ENCODE measurements at regions not wholly inside any gene's neighbourhood (a gene's known extent, or its start where the extent isn't known, plus 50 kb on each side); places are given as distances from the start of the nearest gene placed in this dataset.

GRCh38 chr12:63292471-63293221 is 141.6 kb upstream of the AVPR1A start:
- Histone ChIP-seq H3K27ac (no peak overlapping the region), H3K4me3 (no peak overlapping the region), H3K9me3 (no peaks in the 10 kb centered on the region), H3K27me3 (no peaks in the 10 kb centered on the region), H3K4me1 (ENCODE audit: insufficient read depth) (no peaks in the 10 kb centered on the region), H3K36me3 (no peaks in the 10 kb centered on the region)
- no peak for TF ChIP-seq CTCF (IDR thresholded peaks at IDR 0.05)
- TF ChIP-seq POLR2A (IDR thresholded peaks at IDR 0.05), result no peak
- TF ChIP-seq EP300 (IDR thresholded peaks at IDR 0.05), result no peak
- no peak for DNase-seq
- intact Hi-C loops (cut with DNase I), result no loop called here
- WGBS, 3 donors, result 60 to 69% (median 66%) methylated on average over 2 of the region's 2 CpGs

DNA sequence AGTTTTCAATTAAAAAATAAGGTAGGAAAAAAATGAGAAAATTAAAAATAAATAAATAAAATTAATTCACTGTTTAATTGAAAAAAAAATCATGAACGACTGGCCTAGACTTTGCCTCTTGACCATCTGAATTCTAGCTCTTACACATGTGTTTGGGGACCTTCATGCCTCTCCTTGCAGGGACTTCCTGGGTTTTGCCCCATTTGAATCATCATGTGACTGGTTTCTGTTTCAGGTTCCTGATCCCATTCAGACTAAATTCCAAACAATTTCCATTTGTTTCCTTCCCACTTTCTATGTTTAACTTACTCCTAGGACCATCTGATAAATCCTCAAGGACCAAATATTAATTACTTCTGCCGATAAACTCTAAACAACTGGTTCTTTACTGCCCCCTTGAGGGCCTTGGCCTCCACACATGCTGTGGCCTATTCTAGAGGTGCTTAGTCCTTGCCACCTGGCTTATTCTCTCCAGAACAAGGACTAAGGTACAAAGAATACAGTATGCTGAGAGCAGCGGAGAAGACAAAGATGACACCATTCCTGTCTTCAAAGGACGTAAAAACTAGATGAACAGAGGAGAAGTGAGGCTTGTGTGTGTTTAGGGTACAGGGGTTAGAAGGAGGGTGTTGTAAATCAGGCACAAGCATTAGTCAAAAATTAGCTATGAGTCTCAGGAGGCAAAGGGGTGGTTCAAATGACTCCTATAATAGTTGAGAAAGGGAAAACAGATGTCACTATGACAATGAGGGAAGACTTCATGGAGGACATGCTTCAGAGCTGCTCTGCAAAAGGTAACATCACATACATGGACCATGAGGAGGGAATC is 125.8 kb upstream of the AVPR1A start:
- 28 to 31% (median 30%) methylated on average over 4 of the region's 4 CpGs for WGBS, 3 donors
- Histone ChIP-seq H3K27me3 (no peaks in the 10 kb centered on the region), H3K9me3 (no peaks in the 10 kb centered on the region), H3K4me3 (no peak overlapping the region), H3K27ac (no peak overlapping the region), H3K4me1 (ENCODE audit: insufficient read depth) (no peaks in the 10 kb centered on the region), H3K36me3 (no peaks in the 10 kb centered on the region)
- no peak for DNase-seq
- TF ChIP-seq POLR2A (IDR thresholded peaks at IDR 0.05) (no peak), EP300 (IDR thresholded peaks at IDR 0.05) (no peak), CTCF (IDR thresholded peaks at IDR 0.05) (no peak)
- intact Hi-C loops (cut with DNase I), result no loop called here

DNA sequence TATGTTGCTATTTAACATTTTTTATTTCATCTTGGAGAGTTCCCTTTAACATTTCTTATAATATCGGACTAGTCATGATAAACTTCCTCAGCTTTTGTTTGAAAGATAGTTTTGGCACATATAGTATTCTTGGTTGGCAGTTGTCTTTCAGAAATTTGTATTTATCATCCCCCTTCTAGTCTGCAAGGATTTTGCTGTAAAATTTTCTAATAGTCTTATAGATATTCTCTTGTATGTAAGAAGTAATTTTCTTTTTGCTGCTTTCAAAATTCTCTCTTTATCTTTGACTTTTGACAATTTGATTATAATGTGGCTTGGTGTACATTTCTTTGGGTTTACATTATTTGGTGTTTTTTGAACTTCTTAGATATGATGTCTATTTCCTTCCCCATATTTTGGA is 116.0 kb upstream of the AVPR1A start:
- 82 to 92% (median 90%) methylated on average over 1 of the region's 1 CpG for WGBS, 3 donors
- Histone ChIP-seq H3K27ac (no peak overlapping the region), H3K4me1 (ENCODE audit: insufficient read depth) (no peaks in the 10 kb centered on the region), H3K9me3 (no peaks in the 10 kb centered on the region), H3K4me3 (no peak overlapping the region), H3K27me3 (no peaks in the 10 kb centered on the region), H3K36me3 (no peaks in the 10 kb centered on the region)
- no peak for DNase-seq
- no peak for TF ChIP-seq POLR2A (IDR thresholded peaks at IDR 0.05)
- no peak for TF ChIP-seq CTCF (IDR thresholded peaks at IDR 0.05)
- intact Hi-C loops (cut with DNase I), result loop anchor here in 1 of 4 donors (5.0 kb wide), 1 partner anchor 100 kb away; no protein-coding TSS in a partner anchor

DNA sequence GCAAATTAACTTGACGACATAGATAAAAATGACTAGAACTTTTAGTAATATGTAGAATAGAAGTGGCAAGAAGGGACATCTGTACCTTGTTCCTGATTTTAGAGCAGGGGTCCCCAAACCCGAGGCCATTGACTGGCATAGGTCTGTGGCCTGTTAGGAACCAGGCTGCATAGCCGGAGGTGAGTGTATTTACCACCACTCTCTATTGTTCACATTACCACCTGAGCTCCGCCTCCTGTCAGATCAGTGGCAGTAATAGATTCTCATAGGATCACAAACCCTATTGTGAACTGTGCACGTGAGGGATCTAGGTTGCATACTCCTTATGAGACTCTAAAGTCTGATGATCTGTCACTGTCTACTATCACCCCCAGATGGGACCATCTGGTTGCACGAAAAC is 113.6 kb upstream of the AVPR1A start:
- H3K27ac ChIP-seq, result no peak overlapping the region
- intact Hi-C loops (cut with DNase I), result loop anchor here in 1 of 4 donors (5.0 kb wide), 1 partner anchor 97 kb away; no protein-coding TSS in a partner anchor
- H3K4me3 ChIP-seq, result no peak overlapping the region
- TF ChIP-seq EP300 (IDR thresholded peaks at IDR 0.05), result no peak
- TF ChIP-seq POLR2A (IDR thresholded peaks at IDR 0.05), result no peak
- TF ChIP-seq CTCF (IDR thresholded peaks at IDR 0.05), result no peak
- H3K9me3 ChIP-seq, result no peaks in the 10 kb centered on the region
- WGBS, 3 donors, result 77 to 88% (median 77%) methylated on average over 6 of the region's 6 CpGs
- H3K36me3 ChIP-seq, result no peaks in the 10 kb centered on the region
- H3K4me1 ChIP-seq (ENCODE audit: insufficient read depth), result no peaks in the 10 kb centered on the region
- no peak for DNase-seq
- no peaks in the 10 kb centered on the region for H3K27me3 ChIP-seq
